ENCODE measurements at regions not wholly inside any gene's neighbourhood (a gene's known extent, or its start where the extent isn't known, plus 50 kb on each side); places are given as distances from the start of the nearest gene placed in this dataset.

- H2AFZ ChIP-seq: no peak overlapping the region
- no peak for DNase-seq (ENCODE audit: low spot score)
- no peak overlapping the region for H3K27ac ChIP-seq
- TF ChIP-seq CTCF (IDR thresholded peaks at IDR 0.05; ENCODE audit: poor library complexity) (no peak), EZH2 (IDR thresholded peaks at IDR 0.05; ENCODE audit: borderline replicate concordance) (no peak), EZH2phosphoT487 (IDR thresholded peaks at IDR 0.05; ENCODE audit: low read depth, severe bottlenecking, unreplicated experiment) (no peak)
- no peaks in the 10 kb centered on the region for H3K9me3 ChIP-seq (ENCODE audit: low read depth)
- H4K20me1 ChIP-seq (ENCODE audit: insufficient read depth, poor library complexity, severe bottlenecking): no peaks in the 10 kb centered on the region
- no peak overlapping the region for H3K4me3 ChIP-seq
- H3K36me3 ChIP-seq (replicated peaks; ENCODE audit: insufficient read depth, low read depth): no peaks in the 10 kb centered on the region
- no peaks in the 10 kb centered on the region for H3K27me3 ChIP-seq
- no peaks in the 10 kb centered on the region for H3K4me1 ChIP-seq (ENCODE audit: insufficient read depth)
- 95% methylated on average over 4 of the region's 4 CpGs for WGBS (ENCODE audit: low lambda C conversion rate, missing lambda C conversion rate)
- H3K9me2 ChIP-seq (replicated peaks; ENCODE audit: insufficient read depth): no peaks in the 10 kb centered on the region
- no peaks in the 10 kb centered on the region for H3K79me2 ChIP-seq
- no peak overlapping the region for H3K4me2 ChIP-seq
These were observed 788.9 kb upstream of the TBX3 start for GRCh38 chr12:115472852-115473251.

GRCh38 chr12:115470977-115471376 is 787.0 kb upstream of the TBX3 start:
- Histone ChIP-seq H3K36me3 (replicated peaks; ENCODE audit: insufficient read depth, low read depth) (no peaks in the 10 kb centered on the region), H3K27me3 (no peaks in the 10 kb centered on the region), H3K4me1 (ENCODE audit: insufficient read depth) (no peaks in the 10 kb centered on the region), H3K4me2 (no peak overlapping the region), H4K20me1 (ENCODE audit: insufficient read depth, poor library complexity, severe bottlenecking) (no peaks in the 10 kb centered on the region), H3K9me2 (replicated peaks; ENCODE audit: insufficient read depth) (no peaks in the 10 kb centered on the region), H3K9me3 (ENCODE audit: low read depth) (no peaks in the 10 kb centered on the region), H3K27ac (peak overlapping the region; percentile 60), H2AFZ (no peak overlapping the region), H3K79me2 (no peaks in the 10 kb centered on the region), H3K4me3 (no peak overlapping the region)
- no peak for TF ChIP-seq CTCF (IDR thresholded peaks at IDR 0.05; ENCODE audit: poor library complexity)
- no peak for TF ChIP-seq EZH2phosphoT487 (IDR thresholded peaks at IDR 0.05; ENCODE audit: low read depth, severe bottlenecking, unreplicated experiment)
- WGBS (ENCODE audit: low lambda C conversion rate, missing lambda C conversion rate): 85% methylated on average over 4 of the region's 4 CpGs
- no peak for DNase-seq (ENCODE audit: low spot score)

- Histone ChIP-seq H3K27ac (peak overlapping the region; percentile 60), H3K79me2 (no peaks in the 10 kb centered on the region), H3K4me3 (no peak overlapping the region), H3K9me3 (ENCODE audit: low read depth) (no peaks in the 10 kb centered on the region), H3K27me3 (no peaks in the 10 kb centered on the region), H3K9me2 (replicated peaks; ENCODE audit: insufficient read depth) (no peaks in the 10 kb centered on the region), H2AFZ (no peak overlapping the region), H3K4me2 (no peak overlapping the region), H3K4me1 (ENCODE audit: insufficient read depth) (no peaks in the 10 kb centered on the region), H3K36me3 (replicated peaks; ENCODE audit: insufficient read depth, low read depth) (no peaks in the 10 kb centered on the region), H4K20me1 (ENCODE audit: insufficient read depth, poor library complexity, severe bottlenecking) (no peaks in the 10 kb centered on the region)
- 75% methylated on average over 11 of the region's 11 CpGs for WGBS (ENCODE audit: low lambda C conversion rate, missing lambda C conversion rate)
- peak; percentile 72 for DNase-seq (ENCODE audit: low spot score)
- TF ChIP-seq CTCF (IDR thresholded peaks at IDR 0.05; ENCODE audit: poor library complexity) (no peak), EZH2phosphoT487 (IDR thresholded peaks at IDR 0.05; ENCODE audit: low read depth, severe bottlenecking, unreplicated experiment) (no peak), EZH2 (IDR thresholded peaks at IDR 0.05; ENCODE audit: borderline replicate concordance) (no peak)
These were observed 786.6 kb upstream of the TBX3 start for GRCh38 chr12:115470526-115470925.

- Histone ChIP-seq H3K4me2 (peak overlapping the region; percentile 50), H3K27ac (peak overlapping the region; percentile 54), H3K9me3 (ENCODE audit: low read depth) (no peaks in the 10 kb centered on the region), H3K9me2 (replicated peaks; ENCODE audit: insufficient read depth) (no peaks in the 10 kb centered on the region), H3K27me3 (no peaks in the 10 kb centered on the region), H3K79me2 (no peaks in the 10 kb centered on the region), H2AFZ (no peak overlapping the region), H4K20me1 (ENCODE audit: insufficient read depth, poor library complexity, severe bottlenecking) (no peaks in the 10 kb centered on the region), H3K4me3 (no peak overlapping the region), H3K36me3 (replicated peaks; ENCODE audit: insufficient read depth, low read depth) (no peaks in the 10 kb centered on the region), H3K4me1 (ENCODE audit: insufficient read depth) (peaks cover 3% of the 10 kb centered on the region)
- TF ChIP-seq EZH2 (IDR thresholded peaks at IDR 0.05; ENCODE audit: borderline replicate concordance) (no peak), CTCF (IDR thresholded peaks at IDR 0.05; ENCODE audit: poor library complexity) (peak; percentile 46), EZH2phosphoT487 (IDR thresholded peaks at IDR 0.05; ENCODE audit: low read depth, severe bottlenecking, unreplicated experiment) (no peak)
- DNase-seq (ENCODE audit: low spot score): peak; percentile 87
- 47% methylated on average over 4 of the region's 4 CpGs for WGBS (ENCODE audit: low lambda C conversion rate, missing lambda C conversion rate)
These were observed 784.1 kb upstream of the TBX3 start for GRCh38 chr12:115468087-115468510.

All from hepatocyte (in vitro differentiated cells).